IPS-18a (cell line): ENCODE measurements at regions not wholly inside any gene's neighbourhood (a gene's known extent, or its start where the extent isn't known, plus 50 kb on each side); places are given as distances from the start of the nearest gene placed in this dataset.

Experiments used
- H3K27ac ChIP-seq: one replicate; pipeline ENCODE4 v1.5.1; 2013; ENCODE audit warnings: low read length
- H3K27me3 ChIP-seq: one replicate; pipeline ENCODE4 v1.6.1; 2013; ENCODE audit warnings: mild to moderate bottlenecking, low read length; ENCODE audit not compliant: control insufficient read depth, insufficient read depth
- H3K36me3 ChIP-seq: one replicate; pipeline ENCODE4 v1.6.1; 2013; ENCODE audit warnings: low read depth, low read length; ENCODE audit not compliant: control insufficient read depth
- H3K4me1 ChIP-seq: one replicate; pipeline ENCODE4 v1.6.1; 2013; ENCODE audit warnings: low read depth, low read length; ENCODE audit not compliant: control insufficient read depth
- H3K4me3 ChIP-seq: one replicate; pipeline ENCODE4 v1.5.1; 2013; ENCODE audit warnings: low read length
- H3K9ac ChIP-seq: one replicate; pipeline ENCODE4 v1.6.1; 2013; ENCODE audit warnings: mild to moderate bottlenecking, low read length, moderate library complexity
- H3K9me3 ChIP-seq: one replicate; pipeline ENCODE4 v1.6.1; 2013; ENCODE audit warnings: low read depth, low read length; ENCODE audit not compliant: control insufficient read depth

DNA sequence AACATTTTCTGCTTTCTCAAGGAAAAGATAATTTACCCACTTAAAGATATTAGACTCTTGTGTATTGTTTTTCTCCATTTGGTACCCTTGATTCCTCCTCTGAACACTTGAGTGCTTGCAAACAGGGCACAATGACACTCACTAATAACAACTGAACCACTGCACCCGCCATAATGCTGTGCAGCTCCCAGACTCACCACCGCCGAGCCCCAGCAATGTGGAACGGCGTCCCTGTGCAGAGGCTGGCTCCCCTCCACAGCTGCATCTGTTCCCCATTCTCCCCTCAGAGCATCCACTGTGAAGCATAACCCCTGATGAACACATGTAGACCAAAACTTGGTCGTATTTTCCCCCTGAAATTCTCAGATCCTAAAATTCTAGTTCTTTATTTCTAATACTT is 276.2 kb upstream of the PLSCR5 start:
- Histone ChIP-seq H3K36me3 (no peaks in the 10 kb centered on the region), H3K4me1 (no peaks in the 10 kb centered on the region), H3K4me3 (no peak overlapping the region), H3K27me3 (no peaks in the 10 kb centered on the region), H3K9me3 (no peaks in the 10 kb centered on the region), H3K27ac (no peak overlapping the region), H3K9ac (no peak overlapping the region)

DNA sequence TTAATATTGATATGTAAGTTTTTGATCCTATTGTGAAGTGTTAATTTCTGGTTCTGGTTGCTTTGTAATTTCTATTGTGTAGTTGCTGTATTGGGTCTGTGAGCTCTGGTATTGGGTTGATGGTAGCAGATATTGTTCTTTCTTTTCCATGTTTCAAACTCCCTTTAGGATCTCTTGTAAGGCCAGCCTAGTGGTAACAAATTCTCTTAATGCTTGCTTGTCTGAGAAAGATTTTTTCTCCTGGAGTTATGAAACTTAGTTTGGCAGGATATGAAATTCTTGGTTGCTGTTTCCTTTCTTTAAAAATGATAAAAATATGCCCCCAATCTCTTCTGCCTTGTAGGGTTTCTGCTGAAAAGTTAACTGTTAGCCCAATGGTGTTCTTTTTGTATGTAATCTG is 268.6 kb upstream of the PLSCR5 start:
- H3K4me3 ChIP-seq = no peak overlapping the region
- no peaks in the 10 kb centered on the region for H3K27me3 ChIP-seq
- peaks cover 3% of the 10 kb centered on the region for H3K9me3 ChIP-seq
- H3K27ac ChIP-seq = no peak overlapping the region
- H3K9ac ChIP-seq = no peak overlapping the region
- H3K4me1 ChIP-seq = peaks cover 3% of the 10 kb centered on the region
- H3K36me3 ChIP-seq = no peaks in the 10 kb centered on the region

DNA sequence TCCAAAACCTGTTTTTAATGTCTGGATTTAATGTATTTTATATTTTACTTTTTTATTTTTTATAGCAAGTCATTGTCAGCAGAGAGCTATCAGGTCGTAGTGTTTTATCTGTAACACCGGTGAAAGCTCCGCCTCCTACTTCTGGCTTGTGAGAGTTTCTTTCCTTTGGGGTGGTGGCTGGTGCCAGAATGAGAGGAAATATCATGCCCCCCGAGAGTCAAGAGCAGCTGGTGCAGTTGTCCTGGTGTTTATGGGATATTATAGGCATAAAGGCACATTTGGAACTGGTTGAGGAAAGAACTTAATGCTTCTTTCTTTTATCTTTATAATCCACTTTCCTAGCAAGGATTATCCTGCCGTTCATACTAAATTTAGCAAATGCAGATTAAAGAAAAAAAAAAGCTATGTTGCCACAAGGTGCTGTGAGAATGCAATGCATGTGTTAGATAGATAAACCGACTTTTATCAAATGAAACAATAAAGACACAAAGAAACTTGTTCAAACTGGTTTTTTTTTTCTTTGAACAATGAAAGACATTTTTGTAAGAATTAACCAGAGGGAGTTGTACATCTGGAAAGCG is 260.1 kb upstream of the PLSCR5 start:
- Histone ChIP-seq H3K4me3 (no peak overlapping the region), H3K27ac (no peak overlapping the region), H3K4me1 (peaks cover 3% of the 10 kb centered on the region), H3K36me3 (no peaks in the 10 kb centered on the region), H3K9ac (no peak overlapping the region), H3K9me3 (no peaks in the 10 kb centered on the region), H3K27me3 (no peaks in the 10 kb centered on the region)

DNA sequence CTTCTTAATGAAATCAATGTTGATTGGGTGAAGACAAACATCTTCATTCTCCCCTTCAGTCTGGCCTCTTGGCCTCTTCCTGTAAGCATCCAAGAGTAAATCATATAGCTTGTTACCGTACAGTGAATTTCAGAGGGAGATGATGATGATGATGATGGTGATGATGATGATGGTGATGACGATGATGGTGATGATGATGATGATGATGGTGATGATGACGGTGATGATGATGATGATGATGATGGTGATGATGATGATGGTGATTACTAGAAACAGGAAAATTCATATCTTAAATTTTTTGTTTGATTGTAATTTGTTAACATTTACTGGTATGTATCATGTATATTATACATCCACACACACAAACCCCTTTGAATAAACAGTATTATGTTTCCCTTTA is 256.1 kb upstream of the PLSCR5 start:
- Histone ChIP-seq H3K36me3 (no peaks in the 10 kb centered on the region), H3K9ac (no peak overlapping the region), H3K4me3 (no peak overlapping the region), H3K27ac (no peak overlapping the region), H3K4me1 (no peaks in the 10 kb centered on the region), H3K27me3 (no peaks in the 10 kb centered on the region), H3K9me3 (no peaks in the 10 kb centered on the region)

DNA sequence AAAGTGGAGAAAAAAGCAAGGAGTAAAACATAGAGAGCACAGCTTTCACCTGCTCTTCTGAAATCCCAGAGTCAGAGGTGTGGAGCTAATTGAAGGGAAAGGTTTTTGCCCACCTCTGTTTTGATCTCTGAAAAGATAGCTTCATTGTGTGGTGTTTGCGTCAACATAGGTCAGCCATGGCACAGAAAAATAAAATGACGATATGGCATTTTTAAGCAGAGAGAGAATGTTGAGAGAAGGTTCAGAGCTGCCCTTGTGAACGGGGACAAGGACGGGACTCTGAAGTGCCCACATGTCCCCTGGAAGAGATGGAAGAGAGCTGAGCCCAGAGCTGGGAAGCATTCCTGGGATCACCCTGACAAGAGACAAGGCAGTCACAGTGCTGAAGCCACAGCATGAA is 249.4 kb upstream of the PLSCR5 start:
- H3K9ac ChIP-seq = no peak overlapping the region
- H3K9me3 ChIP-seq = no peaks in the 10 kb centered on the region
- H3K36me3 ChIP-seq = no peaks in the 10 kb centered on the region
- H3K27me3 ChIP-seq = no peaks in the 10 kb centered on the region
- H3K4me3 ChIP-seq = no peak overlapping the region
- no peak overlapping the region for H3K27ac ChIP-seq
- no peaks in the 10 kb centered on the region for H3K4me1 ChIP-seq

DNA sequence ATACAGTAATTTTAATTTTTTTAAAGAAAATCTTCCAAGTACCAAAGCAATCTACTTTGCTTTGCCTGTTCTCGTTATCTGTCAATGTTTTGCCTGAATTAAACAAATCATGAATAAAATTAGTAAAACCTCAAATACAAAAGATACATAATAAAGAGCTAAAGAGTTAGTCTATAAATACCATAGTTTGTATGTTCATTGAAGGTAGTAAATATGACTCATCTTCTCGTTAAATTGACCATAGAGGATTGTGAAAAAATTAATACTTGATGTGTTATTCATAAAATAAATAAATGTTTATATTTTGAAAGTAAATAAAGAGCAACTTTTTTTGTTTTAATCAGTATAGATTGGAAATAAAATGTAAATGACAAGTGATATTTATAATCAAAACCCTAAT is 246.5 kb upstream of the PLSCR5 start:
- H3K36me3 ChIP-seq = no peaks in the 10 kb centered on the region
- H3K9ac ChIP-seq = no peak overlapping the region
- H3K27me3 ChIP-seq = no peaks in the 10 kb centered on the region
- no peaks in the 10 kb centered on the region for H3K9me3 ChIP-seq
- H3K4me1 ChIP-seq = no peaks in the 10 kb centered on the region
- no peak overlapping the region for H3K27ac ChIP-seq
- H3K4me3 ChIP-seq = no peak overlapping the region

DNA sequence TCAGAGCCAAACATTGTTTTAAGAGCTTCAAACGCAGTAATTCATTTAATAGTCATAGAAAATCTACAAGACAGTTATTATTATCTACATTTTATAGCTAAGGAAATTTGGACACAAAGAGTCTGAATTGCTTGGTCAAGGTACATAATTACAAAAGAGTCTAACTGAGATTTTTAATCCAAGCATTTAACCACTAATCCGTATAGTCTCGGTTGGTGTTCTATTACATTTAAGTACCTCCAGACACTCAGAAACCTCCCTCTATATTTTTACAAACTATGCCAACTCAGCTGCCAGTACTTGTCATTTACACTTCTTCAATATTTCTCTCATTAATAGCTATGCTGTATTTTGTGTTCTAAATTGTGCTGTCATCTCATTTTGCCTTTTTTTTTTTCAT is 240.2 kb upstream of the PLSCR5 start:
- Histone ChIP-seq H3K36me3 (no peaks in the 10 kb centered on the region), H3K9ac (no peak overlapping the region), H3K4me1 (no peaks in the 10 kb centered on the region), H3K27ac (no peak overlapping the region), H3K27me3 (no peaks in the 10 kb centered on the region), H3K4me3 (no peak overlapping the region), H3K9me3 (no peaks in the 10 kb centered on the region)

DNA sequence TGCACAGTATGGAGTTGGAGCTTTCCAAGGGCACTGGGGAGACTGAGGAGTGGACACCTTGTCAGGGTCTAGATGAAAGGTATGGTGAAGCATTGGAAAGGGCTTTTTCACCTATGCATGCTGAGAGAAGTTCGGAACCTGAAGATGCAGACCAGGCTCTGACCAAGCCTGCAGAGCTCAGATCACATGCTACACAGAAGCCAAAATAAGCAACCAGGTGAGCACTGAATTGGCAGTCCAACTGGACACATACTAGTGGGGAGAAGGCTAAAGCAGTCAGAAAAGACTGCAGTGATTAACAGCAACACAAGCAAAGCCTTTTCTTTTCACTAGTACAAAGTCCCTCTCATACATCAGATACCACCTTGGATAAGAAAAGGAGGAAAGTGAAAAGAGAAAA is 238.3 kb upstream of the PLSCR5 start:
- Histone ChIP-seq H3K36me3 (no peaks in the 10 kb centered on the region), H3K4me1 (no peaks in the 10 kb centered on the region), H3K9ac (no peak overlapping the region), H3K4me3 (no peak overlapping the region), H3K9me3 (no peaks in the 10 kb centered on the region), H3K27me3 (no peaks in the 10 kb centered on the region), H3K27ac (no peak overlapping the region)

DNA sequence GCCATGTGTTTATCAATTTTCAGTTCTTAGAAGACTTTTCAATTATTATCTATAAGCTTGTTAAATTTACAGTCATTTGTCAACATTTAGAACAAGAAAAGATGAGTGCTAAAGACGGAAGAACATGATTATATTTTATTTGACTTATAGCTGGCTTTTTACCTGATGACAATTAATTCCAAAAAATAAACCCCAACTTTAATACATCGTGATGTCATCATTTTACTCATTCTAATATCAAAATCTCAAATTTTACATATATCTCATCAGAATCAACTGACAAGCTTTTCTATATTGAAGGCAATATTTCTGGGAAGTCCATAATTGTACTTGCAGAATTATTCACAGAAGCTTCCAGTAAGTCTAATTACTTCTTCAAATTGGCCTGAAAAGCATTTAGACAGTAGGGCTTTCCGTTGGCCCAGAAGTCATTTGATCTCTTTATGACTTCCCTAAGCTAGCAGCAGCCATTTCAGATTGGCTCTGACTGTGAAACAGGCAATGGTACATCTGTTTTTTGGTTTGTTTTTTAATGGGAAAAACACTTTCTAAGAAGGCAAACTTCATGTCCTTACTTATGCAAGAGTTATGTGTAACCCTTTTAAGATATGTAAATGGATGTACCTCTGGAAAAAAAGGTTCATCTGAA is 234.7 kb upstream of the PLSCR5 start:
- Histone ChIP-seq H3K27me3 (no peaks in the 10 kb centered on the region), H3K4me1 (no peaks in the 10 kb centered on the region), H3K9ac (no peak overlapping the region), H3K36me3 (no peaks in the 10 kb centered on the region), H3K4me3 (no peak overlapping the region), H3K27ac (no peak overlapping the region), H3K9me3 (no peaks in the 10 kb centered on the region)

DNA sequence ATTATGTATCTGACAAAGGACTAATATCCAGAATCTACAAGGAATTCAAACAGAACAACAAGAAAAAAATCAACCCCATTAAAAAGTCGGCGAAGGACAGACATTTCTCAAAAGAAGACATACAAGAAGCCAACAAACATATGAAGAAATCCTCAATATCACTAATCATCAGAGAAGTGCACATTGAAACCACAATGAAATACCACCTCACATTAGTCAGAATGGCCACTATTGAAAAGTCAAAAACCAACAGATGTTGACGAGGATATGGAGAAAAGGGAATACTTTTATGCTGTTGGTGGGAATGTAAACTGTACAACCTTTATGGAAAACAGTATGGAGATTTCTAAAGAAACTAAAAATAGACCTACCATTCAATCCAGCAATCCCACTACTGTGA is 233.1 kb upstream of the PLSCR5 start:
- H3K9me3 ChIP-seq = no peaks in the 10 kb centered on the region
- H3K4me1 ChIP-seq = no peaks in the 10 kb centered on the region
- no peak overlapping the region for H3K4me3 ChIP-seq
- no peaks in the 10 kb centered on the region for H3K36me3 ChIP-seq
- H3K27me3 ChIP-seq = no peaks in the 10 kb centered on the region
- H3K27ac ChIP-seq = no peak overlapping the region
- no peak overlapping the region for H3K9ac ChIP-seq

DNA sequence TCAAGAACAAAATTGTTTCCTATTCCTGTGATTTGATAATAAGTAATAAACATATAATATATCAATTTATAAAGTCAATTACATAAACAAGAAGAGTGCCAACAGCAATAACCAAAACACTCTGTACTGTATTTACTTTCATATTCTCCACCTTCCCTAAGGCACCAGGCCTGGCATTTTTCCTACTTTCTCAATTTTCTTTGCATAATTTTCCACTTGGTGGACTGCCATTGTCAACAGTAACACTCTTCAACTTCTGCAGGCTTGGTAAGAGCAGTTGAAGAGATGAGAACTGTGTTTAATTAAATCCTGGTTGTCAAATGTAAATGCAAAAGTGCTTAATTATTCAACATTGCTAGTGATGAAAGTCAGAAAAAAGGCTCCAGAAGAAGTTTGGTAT is 229.8 kb upstream of the PLSCR5 start:
- Histone ChIP-seq H3K4me1 (no peaks in the 10 kb centered on the region), H3K27me3 (no peaks in the 10 kb centered on the region), H3K9me3 (no peaks in the 10 kb centered on the region), H3K36me3 (no peaks in the 10 kb centered on the region), H3K27ac (no peak overlapping the region), H3K9ac (no peak overlapping the region), H3K4me3 (no peak overlapping the region)

DNA sequence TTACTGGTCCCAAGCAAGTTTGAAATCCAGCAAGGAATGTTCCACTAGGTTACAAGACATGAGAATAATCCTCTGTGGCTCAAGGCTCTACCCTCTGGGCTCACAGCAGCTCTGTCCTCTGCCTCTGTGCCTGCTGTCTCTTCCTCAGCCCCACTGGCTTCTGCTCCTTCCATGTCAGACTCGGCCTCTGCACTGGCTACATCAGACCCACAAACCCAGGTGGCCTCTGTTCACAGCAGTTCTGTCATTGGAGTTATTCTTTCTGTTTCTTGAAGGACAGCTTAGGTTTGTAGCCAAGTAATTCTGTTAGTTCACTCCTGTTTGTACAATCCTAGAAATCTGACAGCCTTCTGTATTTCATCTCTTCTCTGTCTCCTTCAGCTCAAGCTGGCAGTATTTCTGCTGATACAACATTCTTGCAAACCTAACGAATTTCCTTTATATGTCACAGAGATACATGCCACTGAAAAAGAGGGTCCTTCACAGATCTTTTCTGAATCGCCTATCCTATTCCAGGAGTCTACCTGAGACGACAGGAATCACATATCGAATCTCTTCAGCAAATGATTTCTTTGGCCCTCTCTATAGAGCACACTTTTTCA is 227.8 kb upstream of the PLSCR5 start:
- no peaks in the 10 kb centered on the region for H3K9me3 ChIP-seq

More for the DNA sequence above, 227.8 kb upstream of the PLSCR5 start:
- Histone ChIP-seq H3K27ac (no peak overlapping the region), H3K9ac (no peak overlapping the region), H3K27me3 (no peaks in the 10 kb centered on the region), H3K36me3 (no peaks in the 10 kb centered on the region), H3K4me1 (no peaks in the 10 kb centered on the region), H3K4me3 (no peak overlapping the region)
